Suprapubic skin (tissue), 4 donors: ENCODE measurements at regions not wholly inside any gene's neighbourhood (a gene's known extent, or its start where the extent isn't known, plus 50 kb on each side); places are given as distances from the start of the nearest gene placed in this dataset.

Experiments used
- EP300 ChIP-seq: sonication (generic); formaldehyde crosslinking; IDR thresholded peaks from one replicate; pipeline ENCODE4 v1.6.1; 2017; ENCODE audit warnings: antibody characterized with exemption
- POLR2A ChIP-seq, 2 donors: fragments of 450-650 bp; IDR thresholded peaks; one replicate each; pipeline ENCODE4 v1.6.1; 2017; ENCODE audit warnings: antibody characterized with exemption in 2 of 2, mild to moderate bottlenecking in 2 of 2, moderate library complexity in 2 of 2
- POLR2AphosphoS5 ChIP-seq, 3 donors: sonication (generic); formaldehyde crosslinking; IDR thresholded peaks; one replicate each; pipeline ENCODE4 v1.6.1; 2017; ENCODE audit warnings: antibody characterized with exemption in 3 of 3
- TF ChIP-seq, protein P1 (sequence below), 2 donors: fragments of 200-600 bp in 1 of 2; fragments of 450-650 bp in 1 of 2; sonication (generic) in 1 of 2; IDR thresholded peaks; one replicate each; pipeline ENCODE4 v1.5.1; 2016 to 2019; ENCODE audit warnings: antibody characterized with exemption in 2 of 2, mild to moderate bottlenecking in 1 of 2, moderate library complexity in 1 of 2

DNA sequence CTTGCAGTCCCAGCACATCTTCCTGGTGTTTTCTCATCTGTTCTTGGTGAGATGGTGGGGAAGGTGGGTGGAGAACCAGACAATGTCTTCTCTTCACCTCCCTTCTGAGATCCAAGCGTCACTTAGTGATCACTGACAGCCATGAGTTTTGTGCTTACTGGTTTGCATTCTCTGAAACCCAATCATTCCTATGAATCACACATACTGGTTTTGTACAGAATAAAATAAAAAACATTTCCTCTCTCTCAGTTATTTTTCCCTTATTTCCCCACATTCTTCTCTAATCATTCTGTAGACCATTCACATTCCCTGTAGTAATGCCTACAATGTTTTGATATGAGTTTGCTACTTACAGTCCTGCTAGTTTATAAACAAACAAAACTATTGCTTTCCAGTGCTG, 143.8 kb upstream of the SLC13A1 start:
- TF ChIP-seq, protein P1, sequence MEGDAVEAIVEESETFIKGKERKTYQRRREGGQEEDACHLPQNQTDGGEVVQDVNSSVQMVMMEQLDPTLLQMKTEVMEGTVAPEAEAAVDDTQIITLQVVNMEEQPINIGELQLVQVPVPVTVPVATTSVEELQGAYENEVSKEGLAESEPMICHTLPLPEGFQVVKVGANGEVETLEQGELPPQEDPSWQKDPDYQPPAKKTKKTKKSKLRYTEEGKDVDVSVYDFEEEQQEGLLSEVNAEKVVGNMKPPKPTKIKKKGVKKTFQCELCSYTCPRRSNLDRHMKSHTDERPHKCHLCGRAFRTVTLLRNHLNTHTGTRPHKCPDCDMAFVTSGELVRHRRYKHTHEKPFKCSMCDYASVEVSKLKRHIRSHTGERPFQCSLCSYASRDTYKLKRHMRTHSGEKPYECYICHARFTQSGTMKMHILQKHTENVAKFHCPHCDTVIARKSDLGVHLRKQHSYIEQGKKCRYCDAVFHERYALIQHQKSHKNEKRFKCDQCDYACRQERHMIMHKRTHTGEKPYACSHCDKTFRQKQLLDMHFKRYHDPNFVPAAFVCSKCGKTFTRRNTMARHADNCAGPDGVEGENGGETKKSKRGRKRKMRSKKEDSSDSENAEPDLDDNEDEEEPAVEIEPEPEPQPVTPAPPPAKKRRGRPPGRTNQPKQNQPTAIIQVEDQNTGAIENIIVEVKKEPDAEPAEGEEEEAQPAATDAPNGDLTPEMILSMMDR (IDR thresholded peaks at IDR 0.05) = no peak
- no peak for TF ChIP-seq POLR2A (IDR thresholded peaks at IDR 0.05)
- TF ChIP-seq POLR2AphosphoS5 (IDR thresholded peaks at IDR 0.05) = no peak
- no peak for TF ChIP-seq EP300
